ENCODE measurements at regions not wholly inside any gene's neighbourhood (a gene's known extent, or its start where the extent isn't known, plus 50 kb on each side); places are given as distances from the start of the nearest gene placed in this dataset.
A peak's percentile ranks its signal among the peaks of the same experiment; 100 is the strongest.

GRCh38 chr4:188428935-188429334 lies 289.7 kb downstream of the TRIML1 start:
- DNase-seq (ENCODE audit: low read depth), result peak; percentile 54
- H3K4me3 ChIP-seq (ENCODE audit: low read length), result no peak overlapping the region
- TF ChIP-seq, protein P1, sequence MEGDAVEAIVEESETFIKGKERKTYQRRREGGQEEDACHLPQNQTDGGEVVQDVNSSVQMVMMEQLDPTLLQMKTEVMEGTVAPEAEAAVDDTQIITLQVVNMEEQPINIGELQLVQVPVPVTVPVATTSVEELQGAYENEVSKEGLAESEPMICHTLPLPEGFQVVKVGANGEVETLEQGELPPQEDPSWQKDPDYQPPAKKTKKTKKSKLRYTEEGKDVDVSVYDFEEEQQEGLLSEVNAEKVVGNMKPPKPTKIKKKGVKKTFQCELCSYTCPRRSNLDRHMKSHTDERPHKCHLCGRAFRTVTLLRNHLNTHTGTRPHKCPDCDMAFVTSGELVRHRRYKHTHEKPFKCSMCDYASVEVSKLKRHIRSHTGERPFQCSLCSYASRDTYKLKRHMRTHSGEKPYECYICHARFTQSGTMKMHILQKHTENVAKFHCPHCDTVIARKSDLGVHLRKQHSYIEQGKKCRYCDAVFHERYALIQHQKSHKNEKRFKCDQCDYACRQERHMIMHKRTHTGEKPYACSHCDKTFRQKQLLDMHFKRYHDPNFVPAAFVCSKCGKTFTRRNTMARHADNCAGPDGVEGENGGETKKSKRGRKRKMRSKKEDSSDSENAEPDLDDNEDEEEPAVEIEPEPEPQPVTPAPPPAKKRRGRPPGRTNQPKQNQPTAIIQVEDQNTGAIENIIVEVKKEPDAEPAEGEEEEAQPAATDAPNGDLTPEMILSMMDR (IDR thresholded peaks at IDR 0.05; ENCODE audit: insufficient read depth, low read depth, low read length, missing control alignments), result no peak

- no peak overlapping the region for H3K4me3 ChIP-seq (ENCODE audit: low read length)
- TF ChIP-seq, protein P1 (IDR thresholded peaks at IDR 0.05; ENCODE audit: insufficient read depth, low read depth, low read length, missing control alignments), result no peak
- no peak for DNase-seq (ENCODE audit: low read depth)
These were observed 290.7 kb downstream of the TRIML1 start for GRCh38 chr4:188429965-188430364.

DNA sequence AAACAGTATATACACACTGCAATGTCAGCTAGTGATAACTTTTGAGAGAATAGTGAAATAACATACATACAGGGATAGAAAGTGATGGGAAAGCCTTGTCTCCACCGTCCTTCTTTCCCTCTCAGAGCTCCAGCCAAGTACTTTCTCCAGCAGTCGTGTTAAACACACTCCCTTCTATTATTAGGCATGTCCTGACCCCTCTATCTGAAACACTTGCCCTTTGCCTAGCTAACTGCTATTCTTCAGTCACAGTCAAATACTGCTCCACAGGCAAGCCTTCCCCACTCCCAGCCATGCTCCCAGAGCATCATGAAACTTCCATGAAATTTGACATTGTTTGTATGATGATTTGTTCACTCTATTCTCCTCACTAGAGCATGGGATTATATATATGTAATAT lies 291.1 kb downstream of the TRIML1 start:
- DNase-seq (ENCODE audit: low read depth), result no peak
- no peak overlapping the region for H3K4me3 ChIP-seq (ENCODE audit: low read length)
- TF ChIP-seq, protein P1 (IDR thresholded peaks at IDR 0.05; ENCODE audit: insufficient read depth, low read depth, low read length, missing control alignments), result no peak

DNA sequence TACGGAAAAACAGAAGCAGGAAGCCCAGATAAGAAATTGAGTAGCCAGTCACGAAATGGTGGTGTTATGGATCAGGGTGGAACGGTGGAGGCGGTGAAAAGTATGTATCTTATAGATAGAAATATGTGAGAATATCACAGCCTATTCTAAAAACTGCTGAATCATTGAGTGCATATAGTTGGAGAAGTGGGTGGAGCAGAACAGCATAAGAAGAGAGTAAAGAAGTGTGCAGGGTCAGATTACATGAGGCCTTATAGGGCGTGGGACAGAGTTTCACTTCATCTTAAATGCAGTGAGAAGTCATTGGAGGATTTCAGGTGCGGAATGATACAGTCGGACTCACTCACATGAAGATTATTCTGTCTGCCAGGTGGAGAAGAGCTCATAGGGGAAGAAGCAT lies 293.1 kb downstream of the TRIML1 start:
- DNase-seq (ENCODE audit: low read depth), result peak; percentile 18
- no peak overlapping the region for H3K4me3 ChIP-seq (ENCODE audit: low read length)
- TF ChIP-seq, protein P1 (IDR thresholded peaks at IDR 0.05; ENCODE audit: insufficient read depth, low read depth, low read length, missing control alignments), result no peak

- TF ChIP-seq, protein P1 (IDR thresholded peaks at IDR 0.05; ENCODE audit: insufficient read depth, low read depth, low read length, missing control alignments), result no peak
- H3K4me3 ChIP-seq (ENCODE audit: low read length), result no peak overlapping the region
- DNase-seq (ENCODE audit: low read depth), result no peak
These were observed 294.6 kb downstream of the TRIML1 start for GRCh38 chr4:188433741-188434315.

DNA sequence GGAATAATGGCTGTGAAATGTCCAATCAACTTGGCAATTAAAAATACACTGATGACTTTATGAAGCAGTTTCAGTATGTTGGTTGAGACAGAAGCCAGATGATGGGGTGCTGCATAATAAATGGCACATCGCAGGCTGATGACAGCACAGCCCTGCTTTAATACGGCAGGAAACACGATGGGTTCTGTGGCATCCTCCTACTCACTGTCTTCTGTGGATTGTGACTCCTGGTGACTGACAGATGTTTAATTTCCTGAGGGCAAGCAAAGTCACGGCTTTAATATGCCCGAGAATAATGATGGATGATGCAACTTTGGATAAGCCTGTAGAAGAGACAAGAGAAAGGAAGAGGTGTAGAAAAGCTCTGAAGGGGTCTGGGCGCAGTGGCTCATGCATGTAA lies 295.4 kb downstream of the TRIML1 start:
- no peak overlapping the region for H3K4me3 ChIP-seq (ENCODE audit: low read length)
- TF ChIP-seq, protein P1 (IDR thresholded peaks at IDR 0.05; ENCODE audit: insufficient read depth, low read depth, low read length, missing control alignments), result no peak
- peak; percentile 18 for DNase-seq (ENCODE audit: low read depth)

- TF ChIP-seq, protein P1 (IDR thresholded peaks at IDR 0.05; ENCODE audit: insufficient read depth, low read depth, low read length, missing control alignments), result no peak
- H3K4me3 ChIP-seq (ENCODE audit: low read length), result no peak overlapping the region
- no peak for DNase-seq (ENCODE audit: low read depth)
These were observed 296.1 kb downstream of the TRIML1 start for GRCh38 chr4:188435381-188435780.
